Renal pelvis (tissue), 1 donor: ENCODE measurements at regions not wholly inside any gene's neighbourhood (a gene's known extent, or its start where the extent isn't known, plus 50 kb on each side); places are given as distances from the start of the nearest gene placed in this dataset.

Source experiments
- DNase-seq: peaks from one replicate; pipeline ENCODE4 v3.0.0-alpha.2; 2013

- DNase-seq = peak; percentile 4
Observed at GRCh38 chr1:189851806-189852367, 625.8 kb downstream of the BRINP3 start.

- no peak for DNase-seq
Observed at GRCh38 chr1:189859385-189859977, 618.2 kb downstream of the BRINP3 start.

- DNase-seq = no peak
Observed at GRCh38 chr1:189866606-189867005, 611.1 kb downstream of the BRINP3 start.

- DNase-seq = no peak
Observed at GRCh38 chr1:189868021-189868420, 609.6 kb downstream of the BRINP3 start.

GRCh38 chr1:189874715-189875435 is 602.8 kb downstream of the BRINP3 start:
- no peak for DNase-seq

- DNase-seq = no peak
Observed at GRCh38 chr1:189880135-189880534, 597.5 kb downstream of the BRINP3 start.

- no peak for DNase-seq
Observed at GRCh38 chr1:189899686-189900425, 577.8 kb downstream of the BRINP3 start.

- DNase-seq = no peak
Observed at GRCh38 chr1:189904509-189904908, 573.2 kb downstream of the BRINP3 start.

GRCh38 chr1:189908113-189908512 is 569.6 kb downstream of the BRINP3 start:
- no peak for DNase-seq

- no peak for DNase-seq
Observed at GRCh38 chr1:189921613-189922012, 556.1 kb downstream of the BRINP3 start.

- DNase-seq = no peak
Observed at GRCh38 chr1:189927641-189928040, 550.0 kb downstream of the BRINP3 start.

- no peak for DNase-seq
Observed at GRCh38 chr1:189929501-189930099, 548.1 kb downstream of the BRINP3 start.

- DNase-seq = no peak
Observed at GRCh38 chr1:189936861-189937260, 540.8 kb downstream of the BRINP3 start.

- no peak for DNase-seq
Observed at GRCh38 chr1:189939967-189940366, 537.7 kb downstream of the BRINP3 start.

- no peak for DNase-seq
Observed at GRCh38 chr1:189941922-189942321, 535.7 kb downstream of the BRINP3 start.

GRCh38 chr1:189958756-189959155 is 518.9 kb downstream of the BRINP3 start:
- no peak for DNase-seq

- DNase-seq = no peak
Observed at GRCh38 chr1:189960769-189961168, 516.9 kb downstream of the BRINP3 start.

- no peak for DNase-seq
Observed at GRCh38 chr1:189962181-189962580, 515.5 kb downstream of the BRINP3 start.

GRCh38 chr1:189970331-189971230 is 507.1 kb downstream of the BRINP3 start:
- DNase-seq = peak; percentile 19

- no peak for DNase-seq
Observed at GRCh38 chr1:189971656-189972055, 506.0 kb downstream of the BRINP3 start.

- no peak for DNase-seq
Observed at GRCh38 chr1:189977184-189977583, 500.5 kb downstream of the BRINP3 start.
